GM21786 (cell line): ENCODE measurements at regions not wholly inside any gene's neighbourhood (a gene's known extent, or its start where the extent isn't known, plus 50 kb on each side); places are given as distances from the start of the nearest gene placed in this dataset.

Source experiments
- ATAC-seq: cut with Tn5 transposase; IDR thresholded peaks from one replicate; pipeline ENCODE4 v1.9.1; 2021; ENCODE audit not compliant: unreplicated experiment

DNA sequence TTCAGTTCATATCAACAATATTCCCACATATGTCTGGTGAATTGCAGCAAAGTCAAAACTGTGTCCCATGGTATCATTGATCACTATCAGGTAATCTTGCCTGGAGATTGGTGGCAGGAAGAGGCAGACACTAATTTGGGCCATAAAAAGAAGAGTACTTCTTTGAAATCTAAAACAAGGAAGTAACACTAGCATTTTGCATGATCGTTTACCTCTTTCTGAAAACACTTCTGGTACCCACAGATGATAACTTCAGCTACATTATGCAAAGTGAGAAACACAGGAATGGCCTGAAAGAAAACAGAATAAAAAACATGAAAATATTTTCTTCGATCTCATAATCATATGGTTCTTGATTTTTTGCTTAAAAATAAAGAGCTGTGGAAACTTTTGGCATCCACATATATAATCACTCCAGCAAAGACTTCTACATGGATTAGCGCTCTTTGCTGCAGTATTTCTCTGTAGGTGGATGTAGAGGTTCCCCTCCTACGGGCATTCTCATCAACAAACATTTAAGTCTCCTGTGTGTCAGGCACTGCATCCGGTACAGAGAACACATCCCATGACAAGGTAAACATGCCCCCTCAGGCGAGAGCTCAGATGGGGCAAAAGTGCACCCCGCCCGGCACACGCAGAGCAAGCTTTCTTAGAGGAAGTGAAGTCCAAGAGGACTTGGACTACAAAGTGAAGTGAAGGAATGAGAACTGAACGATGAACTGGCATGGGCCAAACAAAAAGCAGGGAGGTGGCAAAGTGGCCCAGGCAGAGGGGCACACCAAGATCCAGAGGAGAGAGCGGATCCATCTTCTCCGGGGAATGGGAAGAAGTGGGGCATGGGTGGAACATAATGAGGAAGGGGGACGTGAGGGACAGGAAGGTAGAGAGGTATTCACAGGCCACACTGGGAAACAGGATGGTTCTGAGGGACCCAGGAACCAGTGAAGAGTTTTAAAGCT is 68.0 kb upstream of the RIOK3 start:
- no peak for ATAC-seq

DNA sequence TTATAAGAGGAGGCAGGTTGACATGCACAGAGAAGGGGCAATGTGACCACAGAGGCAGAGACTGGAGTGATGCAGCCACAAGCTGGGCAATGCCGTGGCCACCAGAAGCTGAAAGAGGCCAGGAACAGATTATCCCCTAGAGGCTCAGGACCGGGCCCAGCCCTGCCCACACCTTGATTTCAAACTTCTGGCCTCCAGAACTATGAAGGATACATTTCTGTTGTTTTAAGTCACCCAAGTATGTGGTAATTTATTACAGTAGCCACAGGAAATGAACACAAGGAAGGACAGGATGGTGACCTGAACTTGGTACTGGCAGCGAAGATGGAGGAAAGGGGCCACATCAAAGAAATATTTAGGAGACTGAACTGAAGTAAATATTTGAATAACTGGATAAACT is 66.8 kb upstream of the RIOK3 start:
- ATAC-seq, result no peak

DNA sequence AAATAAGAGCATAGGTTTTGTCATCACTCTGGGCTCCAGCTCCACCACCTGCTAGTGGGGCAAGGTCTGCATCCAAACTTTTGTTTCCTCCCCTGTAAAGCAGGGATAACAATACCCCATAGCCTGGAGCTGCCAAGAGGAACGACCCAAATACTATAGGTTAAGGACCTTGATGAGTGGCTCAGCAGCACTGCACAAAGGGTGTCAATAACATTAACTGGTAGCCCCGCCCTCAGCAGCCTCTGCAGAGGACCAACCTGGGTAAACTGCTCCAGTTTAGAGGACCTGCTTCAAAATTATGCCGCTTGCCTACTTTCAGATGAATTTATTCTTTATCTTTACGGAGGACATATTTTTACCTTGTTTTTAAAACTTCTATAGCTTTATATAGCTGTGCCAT is 65.8 kb upstream of the RIOK3 start:
- ATAC-seq, result no peak

DNA sequence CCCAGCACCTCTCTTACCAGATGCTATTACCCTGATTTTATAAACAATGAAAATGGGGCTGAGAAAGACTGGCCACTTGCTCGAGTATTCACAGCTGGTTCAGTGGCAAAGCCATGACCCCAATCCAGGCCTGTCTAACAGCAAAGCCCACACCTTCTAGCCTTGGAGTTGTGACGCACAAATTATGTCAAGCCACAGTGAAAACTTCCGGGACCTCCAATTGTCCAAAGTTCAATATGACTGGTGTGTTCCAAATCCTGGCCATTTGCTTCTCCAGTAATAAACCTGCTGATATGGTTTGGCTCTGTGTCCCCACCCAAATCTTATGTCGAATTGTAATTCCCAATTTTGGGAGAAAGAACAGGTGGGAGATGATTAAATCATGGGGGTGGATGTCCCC is 64.7 kb upstream of the RIOK3 start:
- no peak for ATAC-seq

DNA sequence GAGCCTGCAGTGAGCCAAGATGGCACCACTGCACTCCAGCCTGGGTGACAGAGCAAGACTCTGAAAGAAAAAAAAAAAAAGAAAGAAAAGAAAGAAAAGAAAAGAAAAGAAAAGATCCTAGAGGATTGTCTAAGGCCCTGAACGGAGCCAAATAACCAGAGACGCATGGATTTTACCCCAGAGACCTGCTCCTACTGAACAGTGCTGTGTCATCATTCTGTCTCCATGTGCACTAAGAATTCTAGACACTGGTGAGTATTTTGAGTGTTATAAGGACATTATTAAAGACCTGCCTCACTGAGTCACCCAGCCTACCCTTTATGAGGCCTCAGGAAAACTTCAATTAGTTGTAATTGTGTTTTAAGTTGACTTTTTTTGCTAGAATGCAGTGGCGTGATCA is 61.9 kb upstream of the RIOK3 start:
- ATAC-seq, result no peak

DNA sequence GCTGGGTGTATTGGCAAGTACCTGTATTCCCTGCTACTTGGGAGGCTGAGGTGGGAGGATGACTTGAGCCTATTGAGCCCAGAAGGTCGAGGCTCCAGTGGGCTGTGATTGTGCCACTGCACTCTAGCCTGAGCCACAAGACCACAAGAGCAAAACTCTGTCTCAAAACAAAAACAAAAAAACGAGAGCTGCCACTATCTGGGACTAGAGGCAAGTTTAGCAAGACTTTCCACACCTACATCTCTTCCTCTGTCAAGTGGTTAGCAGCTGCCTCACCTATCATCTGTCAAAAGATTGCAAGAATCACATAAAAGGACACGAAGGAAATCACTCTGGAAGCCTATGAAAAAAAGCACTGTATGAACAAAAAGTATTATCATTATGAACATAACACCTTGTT is 55.2 kb upstream of the RIOK3 start:
- ATAC-seq, result no peak

DNA sequence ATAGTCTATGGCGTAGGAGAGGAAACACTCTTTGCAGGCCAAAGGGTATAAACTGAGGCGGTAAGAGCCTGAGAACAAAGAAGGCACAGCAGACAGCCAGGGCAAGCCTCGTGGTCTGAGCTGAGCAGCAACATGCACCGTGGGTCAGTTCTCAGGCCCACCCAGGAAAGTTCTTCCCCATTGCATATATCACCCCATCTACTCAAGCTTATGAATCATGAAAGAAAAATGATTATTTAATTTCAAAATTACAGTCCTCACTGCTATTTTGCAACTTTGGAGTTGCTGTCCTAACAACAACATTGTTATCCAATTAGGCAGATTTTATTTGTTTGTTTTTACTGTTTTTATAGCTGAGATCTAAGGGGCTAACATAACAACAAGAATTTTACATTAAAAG is 54.7 kb upstream of the RIOK3 start:
- ATAC-seq, result no peak

DNA sequence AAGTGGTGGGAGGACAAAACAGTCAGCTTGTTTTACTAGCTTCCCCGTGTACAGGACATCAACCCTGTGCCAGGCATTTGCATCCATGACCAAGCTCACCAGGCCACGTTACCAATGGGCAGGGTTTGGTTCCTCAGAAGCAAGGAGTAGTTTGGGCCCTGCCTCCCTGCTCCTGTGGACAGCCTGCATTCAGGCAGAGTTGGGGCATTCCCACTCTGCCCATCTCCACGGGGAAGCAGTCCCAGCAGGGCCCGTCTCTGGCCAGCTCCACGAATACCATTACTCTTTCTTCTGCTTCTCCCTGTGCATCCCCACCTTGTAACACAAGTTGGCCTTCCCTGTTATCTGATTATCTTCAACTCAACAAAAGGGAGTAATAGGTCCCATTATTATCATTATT is 54.0 kb upstream of the RIOK3 start:
- ATAC-seq, result no peak

DNA sequence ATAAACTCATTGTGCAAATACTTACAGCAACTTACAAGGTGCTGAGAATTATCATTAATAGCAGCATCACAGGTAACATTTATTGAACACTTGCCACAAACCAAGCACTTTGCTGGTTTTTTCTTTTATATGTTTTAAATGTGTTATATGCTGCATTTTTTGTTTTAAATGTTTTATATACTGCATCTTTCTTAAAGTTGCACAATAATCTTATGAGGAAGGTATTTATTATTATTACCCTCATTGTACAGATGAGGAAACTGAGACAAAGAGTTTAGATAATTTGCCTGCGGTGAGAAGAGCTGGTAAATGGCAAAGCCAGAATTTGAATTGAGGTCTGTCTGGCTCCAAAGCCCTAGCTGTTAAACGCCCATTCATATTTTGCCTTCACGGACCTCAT is 52.2 kb upstream of the RIOK3 start:
- ATAC-seq, result no peak

DNA sequence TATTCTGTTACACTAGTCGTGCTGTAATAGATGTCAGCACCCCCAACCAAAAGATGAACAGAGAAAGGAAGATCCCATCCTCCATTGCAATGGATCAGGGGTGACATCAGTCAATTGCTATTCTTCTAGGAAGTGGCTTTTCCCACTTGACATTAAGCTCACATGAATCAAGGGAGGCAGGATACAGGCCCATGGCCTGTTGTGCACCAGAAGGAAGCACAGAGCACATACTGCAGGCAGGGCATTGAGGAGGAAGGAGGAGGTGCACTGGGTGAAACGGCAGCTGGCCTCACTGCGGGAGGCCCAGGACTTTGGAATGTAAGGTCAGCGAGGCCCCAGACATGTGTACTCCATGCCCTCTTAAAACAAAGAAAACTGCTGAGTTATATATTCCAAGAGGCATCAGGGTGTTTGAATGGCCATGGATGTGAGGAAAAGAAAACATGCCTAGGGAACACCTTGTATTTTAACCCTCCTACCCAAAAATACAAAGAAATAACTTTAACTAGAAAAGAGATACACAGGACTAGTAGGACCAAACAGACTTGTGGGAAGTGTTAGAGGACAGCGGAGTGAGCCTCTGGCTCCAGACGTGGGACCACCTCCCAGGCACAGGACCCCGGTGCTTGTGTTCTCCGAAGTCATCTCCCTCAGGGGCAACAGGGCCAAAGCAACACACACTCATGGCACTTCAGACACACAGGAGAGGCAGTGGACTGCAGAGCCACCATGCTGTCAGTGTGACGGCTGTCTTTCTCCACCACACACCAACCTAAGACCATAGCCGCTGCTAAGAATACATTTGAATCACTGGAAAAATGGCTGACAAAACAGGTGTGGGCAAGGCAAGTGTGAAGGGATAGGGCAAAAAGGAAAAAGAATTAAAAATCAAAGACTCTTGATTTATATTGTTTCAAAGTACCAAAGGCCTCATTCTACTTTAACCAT is 51.4 kb upstream of the RIOK3 start:
- no peak for ATAC-seq
